ACC112 (cell line): ENCODE measurements at regions not wholly inside any gene's neighbourhood (a gene's known extent, or its start where the extent isn't known, plus 50 kb on each side); places are given as distances from the start of the nearest gene placed in this dataset.

Experiments
- H2AFZ ChIP-seq: fragments of 200-600 bp; sonication (generic); one replicate; pipeline ENCODE4 v1.6.0; 2017; ENCODE audit warnings: antibody characterized with exemption, low read length; ENCODE audit not compliant: unreplicated experiment
- H3K27ac ChIP-seq: fragments of 200-600 bp; sonication (generic); 2 replicates; pipeline ENCODE4 v1.5.1; 2014; ENCODE audit warnings: low read depth, mild to moderate bottlenecking, antibody characterized with exemption, low read length, moderate library complexity
- H3K27me3 ChIP-seq: fragments of 200-600 bp; sonication (generic); 2 replicates; pipeline ENCODE4 v1.6.1; 2014; ENCODE audit warnings: mild to moderate bottlenecking, antibody characterized with exemption, low read length, moderate library complexity, mixed read lengths; ENCODE audit not compliant: insufficient read depth
- H3K36me3 ChIP-seq: fragments of 200-600 bp; sonication (generic); 2 replicates; pipeline ENCODE4 v1.6.1; 2016; ENCODE audit warnings: mild to moderate bottlenecking, antibody characterized with exemption, low read length, moderate library complexity, mixed read lengths; ENCODE audit not compliant: insufficient read depth
- H3K4me1 ChIP-seq: fragments of 200-600 bp; sonication (generic); one replicate; pipeline ENCODE4 v1.6.1; 2016; ENCODE audit warnings: low read length, mixed read lengths; ENCODE audit not compliant: insufficient read depth, unreplicated experiment, control insufficient read depth
- H3K4me3 ChIP-seq: fragments of 200-600 bp; sonication (generic); 2 replicates; pipeline ENCODE4 v1.5.1; 2014; ENCODE audit warnings: mild to moderate bottlenecking, low read depth, low read length
- H3K79me2 ChIP-seq: fragments of 200-600 bp; sonication (generic); one replicate; pipeline ENCODE4 v1.6.0; 2016; ENCODE audit warnings: low read length; ENCODE audit not compliant: control insufficient read depth, unreplicated experiment, insufficient read depth

DNA sequence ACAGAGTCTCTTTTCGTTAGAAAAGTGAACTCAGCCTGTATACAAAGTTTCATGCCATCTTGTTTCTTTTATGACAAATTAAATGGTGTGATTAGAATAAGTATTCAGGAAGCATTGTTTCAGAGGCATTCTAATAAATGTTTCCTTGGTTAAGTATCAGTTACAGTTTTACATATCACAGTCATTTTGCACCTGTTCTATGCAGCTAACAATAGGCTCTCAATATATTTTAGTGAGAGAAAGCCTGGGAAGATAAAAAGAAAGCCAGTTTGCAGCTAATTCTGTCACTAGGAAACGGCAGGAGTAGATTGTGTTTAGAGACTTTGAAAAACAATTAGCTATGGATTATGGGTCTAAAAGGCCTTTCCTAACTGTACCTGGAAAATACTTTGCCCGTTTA, 252.8 kb downstream of the ZIC1 start:
- Histone ChIP-seq H3K4me1 (no peaks in the 10 kb centered on the region), H3K4me3 (no peak overlapping the region), H3K79me2 (no peaks in the 10 kb centered on the region), H3K27ac (no peak overlapping the region), H3K27me3 (no peaks in the 10 kb centered on the region), H2AFZ (peak overlapping the region; percentile 46), H3K36me3 (no peaks in the 10 kb centered on the region)

DNA sequence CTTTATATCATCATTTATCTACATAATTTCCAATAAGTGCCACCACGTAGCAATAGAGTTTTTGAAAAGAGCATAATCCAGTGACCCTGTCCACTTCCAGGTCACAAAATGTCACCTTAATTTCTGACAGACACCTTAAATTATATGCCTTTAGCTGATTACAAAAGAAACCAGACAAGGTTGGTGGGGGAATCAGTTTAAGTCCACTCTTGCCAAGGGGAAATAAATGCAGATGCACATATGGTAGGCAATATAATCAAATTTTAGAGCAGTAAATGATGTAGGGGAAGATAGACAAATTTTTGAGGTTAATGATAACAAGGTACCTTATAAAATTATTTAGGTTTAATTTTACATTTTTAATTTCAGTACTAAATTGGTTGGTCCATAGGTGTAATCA, 253.5 kb downstream of the ZIC1 start:
- H3K27me3 ChIP-seq: no peaks in the 10 kb centered on the region
- no peak overlapping the region for H3K27ac ChIP-seq
- no peak overlapping the region for H3K4me3 ChIP-seq
- H3K36me3 ChIP-seq: no peaks in the 10 kb centered on the region
- no peak overlapping the region for H2AFZ ChIP-seq
- no peaks in the 10 kb centered on the region for H3K79me2 ChIP-seq
- H3K4me1 ChIP-seq: no peaks in the 10 kb centered on the region

GRCh38 chr3:147669077-147669476, 259.9 kb downstream of the ZIC1 start:
- H3K27me3 ChIP-seq: no peaks in the 10 kb centered on the region
- no peak overlapping the region for H3K27ac ChIP-seq
- no peak overlapping the region for H3K4me3 ChIP-seq

DNA sequence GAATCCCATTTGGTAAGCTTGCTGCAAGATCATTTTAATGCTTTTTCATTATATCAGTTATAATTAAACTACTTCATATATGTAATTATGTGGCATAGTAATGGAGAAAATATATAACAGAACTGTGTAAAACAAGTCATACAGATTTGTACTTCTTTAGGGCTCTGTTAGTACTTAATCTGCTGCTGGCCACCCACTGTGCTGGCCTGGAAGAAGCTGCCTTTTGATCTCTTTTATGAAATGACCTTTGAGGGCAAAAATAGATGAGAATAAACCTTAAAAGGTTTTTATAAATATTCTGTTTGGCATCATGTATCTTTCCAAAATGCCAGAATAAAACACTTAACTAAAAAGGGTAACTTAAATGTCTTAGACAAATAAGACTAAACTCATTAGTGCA, 262.9 kb downstream of the ZIC1 start:
- no peaks in the 10 kb centered on the region for H3K4me1 ChIP-seq

More at GRCh38 chr3:147669077-147669476, 259.9 kb downstream of the ZIC1 start:
- H2AFZ ChIP-seq: no peak overlapping the region
- H3K36me3 ChIP-seq: no peaks in the 10 kb centered on the region
- no peaks in the 10 kb centered on the region for H3K79me2 ChIP-seq
- no peaks in the 10 kb centered on the region for H3K4me1 ChIP-seq

GRCh38 chr3:147672436-147672835, 263.3 kb downstream of the ZIC1 start:
- no peak overlapping the region for H3K4me3 ChIP-seq
- no peak overlapping the region for H3K27ac ChIP-seq
- no peak overlapping the region for H2AFZ ChIP-seq
- H3K27me3 ChIP-seq: no peaks in the 10 kb centered on the region
- no peaks in the 10 kb centered on the region for H3K36me3 ChIP-seq
- no peaks in the 10 kb centered on the region for H3K79me2 ChIP-seq
- H3K4me1 ChIP-seq: no peaks in the 10 kb centered on the region

More for the DNA sequence above, 262.9 kb downstream of the ZIC1 start:
- no peak overlapping the region for H3K4me3 ChIP-seq
- no peaks in the 10 kb centered on the region for H3K79me2 ChIP-seq
- no peaks in the 10 kb centered on the region for H3K36me3 ChIP-seq
- no peak overlapping the region for H3K27ac ChIP-seq
- H3K27me3 ChIP-seq: no peaks in the 10 kb centered on the region
- H2AFZ ChIP-seq: no peak overlapping the region

DNA sequence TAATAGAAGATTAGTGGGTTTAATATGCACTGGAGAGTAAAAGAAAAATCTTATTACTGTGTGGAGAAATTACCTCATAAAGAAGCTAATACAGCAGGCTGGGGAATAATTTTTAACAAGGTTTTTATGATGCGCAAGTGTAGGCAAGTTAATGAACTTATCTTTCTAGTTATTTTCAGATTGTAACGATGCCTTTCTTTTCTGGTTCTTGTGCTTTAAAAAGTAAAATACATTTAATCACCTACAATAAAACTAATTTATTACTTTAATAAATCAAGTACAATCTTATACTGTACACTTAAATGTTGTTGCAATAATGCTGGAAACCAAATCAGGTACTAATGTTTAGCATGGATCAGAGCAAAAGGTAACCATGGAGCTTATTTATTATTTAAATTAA, 266.6 kb downstream of the ZIC1 start:
- Histone ChIP-seq H3K27ac (no peak overlapping the region), H3K4me1 (no peaks in the 10 kb centered on the region), H3K79me2 (no peaks in the 10 kb centered on the region), H3K4me3 (no peak overlapping the region), H3K27me3 (no peaks in the 10 kb centered on the region), H3K36me3 (no peaks in the 10 kb centered on the region), H2AFZ (no peak overlapping the region)

GRCh38 chr3:147680837-147681483, 271.8 kb downstream of the ZIC1 start:
- Histone ChIP-seq H2AFZ (no peak overlapping the region), H3K27me3 (no peaks in the 10 kb centered on the region), H3K79me2 (no peaks in the 10 kb centered on the region), H3K27ac (no peak overlapping the region), H3K4me1 (no peaks in the 10 kb centered on the region), H3K4me3 (no peak overlapping the region), H3K36me3 (no peaks in the 10 kb centered on the region)

DNA sequence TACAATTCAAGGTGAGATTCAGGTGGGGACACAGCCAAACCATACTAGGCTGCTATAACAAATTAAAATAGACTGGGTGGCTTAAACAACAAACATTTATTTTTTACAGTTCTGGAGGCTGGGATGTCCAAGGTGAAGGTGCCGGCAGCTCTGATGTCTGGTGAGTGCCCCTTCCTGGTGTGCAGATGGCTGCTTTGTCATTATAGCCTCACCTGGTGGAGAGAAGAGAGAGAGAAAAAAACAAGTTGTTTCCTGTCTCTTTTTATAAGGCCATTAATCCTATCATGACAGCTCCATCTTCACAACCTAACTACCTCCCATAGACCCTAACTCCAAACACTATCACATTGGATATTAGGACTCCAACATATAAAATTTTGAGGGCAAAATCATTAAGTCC, 279.7 kb downstream of the ZIC1 start:
- no peaks in the 10 kb centered on the region for H3K4me1 ChIP-seq
- H3K27ac ChIP-seq: no peak overlapping the region
- H3K4me3 ChIP-seq: no peak overlapping the region
- H2AFZ ChIP-seq: no peak overlapping the region
- no peaks in the 10 kb centered on the region for H3K36me3 ChIP-seq
- no peaks in the 10 kb centered on the region for H3K27me3 ChIP-seq
- no peaks in the 10 kb centered on the region for H3K79me2 ChIP-seq

GRCh38 chr3:147699175-147699838, 290.1 kb downstream of the ZIC1 start:
- Histone ChIP-seq H3K79me2 (no peaks in the 10 kb centered on the region), H3K27ac (peak overlapping the region; percentile 39), H2AFZ (peak overlapping the region; percentile 67), H3K27me3 (no peaks in the 10 kb centered on the region), H3K36me3 (no peaks in the 10 kb centered on the region), H3K4me3 (peak overlapping the region; percentile 48; the same call in 1 of the 2 replicates), H3K4me1 (peaks cover 15% of the 10 kb centered on the region)

DNA sequence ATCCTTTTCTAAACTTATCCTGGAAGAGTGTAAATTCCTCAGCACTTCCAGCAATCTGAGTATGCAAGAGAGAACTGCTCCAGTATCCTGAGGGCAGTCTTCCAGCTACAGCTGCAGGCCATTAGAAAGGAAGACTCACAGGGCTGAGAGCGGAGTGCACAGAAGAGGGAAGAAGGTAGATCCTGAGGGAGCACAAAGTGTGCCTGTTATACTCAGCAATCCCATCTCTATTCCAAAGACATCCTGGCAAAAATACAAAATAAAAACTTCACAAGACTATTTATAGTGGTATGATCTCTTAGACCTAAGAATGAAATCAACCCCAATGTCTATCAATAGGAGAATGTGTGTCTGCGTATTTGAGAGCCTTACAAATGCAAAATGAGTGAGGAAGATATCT, 292.0 kb downstream of the ZIC1 start:
- Histone ChIP-seq H3K27me3 (no peaks in the 10 kb centered on the region), H3K36me3 (no peaks in the 10 kb centered on the region), H3K4me1 (peaks cover 15% of the 10 kb centered on the region), H3K27ac (no peak overlapping the region), H3K4me3 (no peak overlapping the region), H2AFZ (no peak overlapping the region), H3K79me2 (no peaks in the 10 kb centered on the region)

DNA sequence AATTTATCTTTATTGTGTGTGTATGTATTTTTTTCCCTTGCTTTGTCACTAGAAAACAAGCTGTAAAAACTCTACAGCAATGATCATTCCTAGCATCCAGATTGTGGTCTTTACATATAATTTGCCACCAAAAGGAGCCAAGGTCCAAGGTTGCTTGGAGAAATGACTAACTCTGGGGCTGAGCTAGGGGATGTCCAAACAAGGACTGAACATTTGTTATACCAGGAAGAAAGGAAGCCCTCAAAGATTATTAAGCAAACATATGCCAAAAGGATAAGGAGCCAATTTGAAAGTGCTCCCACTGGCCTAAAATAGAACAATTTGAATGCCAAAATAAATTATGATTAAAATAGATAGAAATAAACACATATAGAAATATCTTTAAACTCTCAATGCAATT, 293.3 kb downstream of the ZIC1 start:
- H2AFZ ChIP-seq: no peak overlapping the region
- H3K27ac ChIP-seq: no peak overlapping the region
- H3K36me3 ChIP-seq: no peaks in the 10 kb centered on the region
- H3K27me3 ChIP-seq: no peaks in the 10 kb centered on the region
- no peak overlapping the region for H3K4me3 ChIP-seq
- no peaks in the 10 kb centered on the region for H3K79me2 ChIP-seq
- peaks cover 15% of the 10 kb centered on the region for H3K4me1 ChIP-seq
